KMS-11 (cell line): ENCODE measurements at regions not wholly inside any gene's neighbourhood (a gene's known extent, or its start where the extent isn't known, plus 50 kb on each side); places are given as distances from the start of the nearest gene placed in this dataset.

ENCODE experiments used
- H2AFZ ChIP-seq: fragments of 200-600 bp; sonication (generic); 2 replicates; pipeline ENCODE4 v1.6.1; 2016; ENCODE audit warnings: antibody characterized with exemption, mixed run types, low read depth
- H3K27ac ChIP-seq: fragments of 200-600 bp; sonication (generic); 2 replicates; pipeline ENCODE4 v1.6.1; 2016; ENCODE audit warnings: mild to moderate bottlenecking, mixed run types
- H3K27me3 ChIP-seq: fragments of 200-600 bp; sonication (generic); 2 replicates; pipeline ENCODE4 v1.6.1; 2017; ENCODE audit warnings: mild to moderate bottlenecking, low read depth, mixed run types, moderate library complexity; ENCODE audit not compliant: insufficient read depth
- H3K36me3 ChIP-seq: fragments of 200-600 bp; sonication (generic); 2 replicates; pipeline ENCODE4 v1.6.1; 2017; ENCODE audit warnings: mild to moderate bottlenecking, mixed run types; ENCODE audit not compliant: insufficient read depth
- H3K4me1 ChIP-seq: fragments of 200-600 bp; sonication (generic); 2 replicates; pipeline ENCODE4 v1.6.1; 2016; ENCODE audit warnings: mild to moderate bottlenecking, low read depth, mixed run types; ENCODE audit not compliant: poor library complexity, severe bottlenecking
- H3K4me2 ChIP-seq: fragments of 200-600 bp; sonication (generic); 2 replicates; pipeline ENCODE4 v1.7.0; 2016; ENCODE audit warnings: mild to moderate bottlenecking, mixed run types
- H3K4me3 ChIP-seq: fragments of 200-600 bp; sonication (generic); IDR thresholded peaks from 2 replicates; pipeline ENCODE4 v1.6.1; 2017; ENCODE audit warnings: low read depth, low read length, mixed read lengths; ENCODE audit not compliant: insufficient read depth
- H3K79me2 ChIP-seq: fragments of 200-600 bp; sonication (generic); 2 replicates; pipeline ENCODE4 v1.6.1; 2016; ENCODE audit warnings: low read depth, mixed run types; ENCODE audit not compliant: insufficient read depth
- H3K9ac ChIP-seq: fragments of 200-600 bp; sonication (generic); 2 replicates; pipeline ENCODE4 v1.6.1; 2016; ENCODE audit warnings: mild to moderate bottlenecking, mixed run types
- H4K20me1 ChIP-seq: fragments of 200-600 bp; sonication (generic); 2 replicates; pipeline ENCODE4 v1.6.1; 2016; ENCODE audit warnings: mild to moderate bottlenecking, mixed run types; ENCODE audit not compliant: insufficient read depth
- CTCF ChIP-seq: fragments of 200-600 bp; sonication (generic); conservative IDR thresholded peaks from 2 replicates; pipeline ENCODE4 v1.6.1; 2017; ENCODE audit warnings: low read depth, mild to moderate bottlenecking, antibody characterized with exemption, low read length, moderate library complexity, mixed read lengths

- Histone ChIP-seq H3K79me2 (no peaks in the 10 kb centered on the region), H3K4me2 (peak overlapping the region; percentile 78), H3K4me3 (no peak overlapping the region), H3K9ac (no peak overlapping the region), H3K27ac (peak overlapping the region; percentile 39; the same call in 1 of the 2 replicates), H3K27me3 (no peaks in the 10 kb centered on the region), H3K36me3 (no peaks in the 10 kb centered on the region), H2AFZ (peak overlapping the region; percentile 52), H3K4me1 (peaks cover 44% of the 10 kb centered on the region), H4K20me1 (no peaks in the 10 kb centered on the region)
- no peak for TF ChIP-seq CTCF
These were observed 124.2 kb downstream of the APIP start for GRCh38 chr11:34791780-34792542.

- Histone ChIP-seq H3K27me3 (no peaks in the 10 kb centered on the region), H3K27ac (no peak overlapping the region), H3K4me2 (peak overlapping the region; percentile 78; the same call in 1 of the 2 replicates), H3K79me2 (no peaks in the 10 kb centered on the region), H4K20me1 (no peaks in the 10 kb centered on the region), H2AFZ (0 out of 2 replicates have a peak overlapping the region, but pooled peaks have one; percentile 8), H3K36me3 (no peaks in the 10 kb centered on the region), H3K4me3 (no peak overlapping the region), H3K4me1 (peaks cover 57% of the 10 kb centered on the region), H3K9ac (no peak overlapping the region)
- peak; percentile 22; the same call in 1 of the 2 replicates for TF ChIP-seq CTCF
These were observed 125.6 kb downstream of the APIP start for GRCh38 chr11:34790620-34791019.

- Histone ChIP-seq H3K79me2 (no peaks in the 10 kb centered on the region), H3K27me3 (no peaks in the 10 kb centered on the region), H3K4me3 (no peak overlapping the region), H4K20me1 (no peaks in the 10 kb centered on the region), H3K36me3 (no peaks in the 10 kb centered on the region), H3K4me1 (peaks cover 70% of the 10 kb centered on the region), H3K27ac (no peak overlapping the region), H3K4me2 (no peak overlapping the region), H3K9ac (no peak overlapping the region), H2AFZ (no peak overlapping the region)
- no peak for TF ChIP-seq CTCF
These were observed 126.9 kb downstream of the APIP start for GRCh38 chr11:34789196-34789834.

GRCh38 chr11:34788642-34789041 lies 127.5 kb downstream of the APIP start:
- H3K36me3 ChIP-seq = no peaks in the 10 kb centered on the region
- no peak overlapping the region for H3K4me3 ChIP-seq
- H3K4me1 ChIP-seq = peaks cover 77% of the 10 kb centered on the region
- no peaks in the 10 kb centered on the region for H4K20me1 ChIP-seq
- TF ChIP-seq CTCF = no peak
- H3K9ac ChIP-seq = no peak overlapping the region
- no peak overlapping the region for H3K4me2 ChIP-seq
- no peak overlapping the region for H3K27ac ChIP-seq
- H2AFZ ChIP-seq = no peak overlapping the region
- H3K79me2 ChIP-seq = no peaks in the 10 kb centered on the region
- H3K27me3 ChIP-seq = no peaks in the 10 kb centered on the region
